Esophagus squamous epithelium (tissue), 4 donors: ENCODE measurements at regions not wholly inside any gene's neighbourhood (a gene's known extent, or its start where the extent isn't known, plus 50 kb on each side); places are given as distances from the start of the nearest gene placed in this dataset.

Experiments used
- CTCF ChIP-seq, 6 experiments: fragments of 450-650 bp in 4 of 6; fragments of 200-600 bp in 2 of 6; sonication (generic) in 2 of 6; IDR thresholded peaks; one replicate each; pipeline ENCODE4 v1.5.1; 2016 to 2019; ENCODE audit warnings: antibody characterized with exemption in 6 of 6, mild to moderate bottlenecking in 4 of 6, moderate library complexity in 4 of 6
- POLR2A ChIP-seq, 4 donors: fragments of 450-650 bp; IDR thresholded peaks; one replicate each; pipeline ENCODE4 v1.6.1; 2017; ENCODE audit warnings: antibody characterized with exemption in 4 of 4, mild to moderate bottlenecking in 4 of 4, moderate library complexity in 3 of 4

DNA sequence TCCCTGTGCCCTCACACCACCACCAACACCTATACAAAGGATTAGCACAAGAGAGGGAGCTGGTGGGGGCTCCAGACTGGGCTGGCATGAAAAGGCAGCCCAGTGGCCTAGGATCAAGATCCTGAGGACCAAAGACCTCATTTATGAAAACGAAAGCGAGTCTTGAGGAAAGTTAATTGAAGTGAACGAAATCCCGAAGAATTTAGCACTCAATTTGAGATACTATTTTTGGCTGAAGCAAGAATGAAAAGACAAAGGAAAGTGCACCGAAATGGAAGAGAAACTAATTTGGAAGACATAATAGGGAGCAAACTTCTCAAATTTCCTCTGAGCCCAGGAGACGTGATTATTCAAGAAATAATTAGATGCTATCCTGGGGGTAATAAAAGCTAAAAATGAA is 68.7 kb upstream of the SLC6A11 start:
- TF ChIP-seq POLR2A (IDR thresholded peaks at IDR 0.05) (no peak), CTCF (IDR thresholded peaks at IDR 0.05) (no peak)
